Stimulated activated CD8-positive, alpha-beta memory T cell treated with anti-CD3 and anti-CD28 coated beads, Interleukin-15, amount 100 ng/mL, for 48 hours (primary cell): ENCODE measurements at regions not wholly inside any gene's neighbourhood (a gene's known extent, or its start where the extent isn't known, plus 50 kb on each side); places are given as distances from the start of the nearest gene placed in this dataset.

ENCODE experiments used
- DNase-seq, 2 donors: peaks; one replicate each; pipeline ENCODE4 v3.0.0-alpha.2; 2020; ENCODE audit warnings: low read depth in 2 of 2

DNA sequence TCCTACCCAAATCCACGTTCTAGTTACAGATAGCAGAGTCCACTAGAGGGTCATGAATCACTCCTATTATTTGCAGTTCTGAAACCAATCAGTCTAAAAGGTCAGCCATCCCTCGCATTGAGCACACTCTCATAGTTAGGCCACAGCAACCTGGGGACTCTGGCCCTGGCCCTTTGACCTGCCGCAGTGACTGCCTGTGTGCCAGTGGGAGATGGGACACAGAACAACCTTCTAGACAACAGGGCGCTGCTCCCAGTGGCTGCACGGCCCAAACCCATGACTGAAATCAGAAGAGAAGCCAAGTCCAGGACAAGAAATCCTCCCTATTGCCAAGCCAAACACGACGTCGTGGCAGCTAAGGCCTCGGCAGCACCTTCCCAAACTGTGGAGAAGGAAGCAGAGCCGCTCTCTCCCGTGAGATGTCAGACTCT, 158.5 kb downstream of the HERPUD2 start:
- DNase-seq = no peak

GRCh38 chr7:35533902-35534301, 161.0 kb downstream of the HERPUD2 start:
- DNase-seq = no peak

DNA sequence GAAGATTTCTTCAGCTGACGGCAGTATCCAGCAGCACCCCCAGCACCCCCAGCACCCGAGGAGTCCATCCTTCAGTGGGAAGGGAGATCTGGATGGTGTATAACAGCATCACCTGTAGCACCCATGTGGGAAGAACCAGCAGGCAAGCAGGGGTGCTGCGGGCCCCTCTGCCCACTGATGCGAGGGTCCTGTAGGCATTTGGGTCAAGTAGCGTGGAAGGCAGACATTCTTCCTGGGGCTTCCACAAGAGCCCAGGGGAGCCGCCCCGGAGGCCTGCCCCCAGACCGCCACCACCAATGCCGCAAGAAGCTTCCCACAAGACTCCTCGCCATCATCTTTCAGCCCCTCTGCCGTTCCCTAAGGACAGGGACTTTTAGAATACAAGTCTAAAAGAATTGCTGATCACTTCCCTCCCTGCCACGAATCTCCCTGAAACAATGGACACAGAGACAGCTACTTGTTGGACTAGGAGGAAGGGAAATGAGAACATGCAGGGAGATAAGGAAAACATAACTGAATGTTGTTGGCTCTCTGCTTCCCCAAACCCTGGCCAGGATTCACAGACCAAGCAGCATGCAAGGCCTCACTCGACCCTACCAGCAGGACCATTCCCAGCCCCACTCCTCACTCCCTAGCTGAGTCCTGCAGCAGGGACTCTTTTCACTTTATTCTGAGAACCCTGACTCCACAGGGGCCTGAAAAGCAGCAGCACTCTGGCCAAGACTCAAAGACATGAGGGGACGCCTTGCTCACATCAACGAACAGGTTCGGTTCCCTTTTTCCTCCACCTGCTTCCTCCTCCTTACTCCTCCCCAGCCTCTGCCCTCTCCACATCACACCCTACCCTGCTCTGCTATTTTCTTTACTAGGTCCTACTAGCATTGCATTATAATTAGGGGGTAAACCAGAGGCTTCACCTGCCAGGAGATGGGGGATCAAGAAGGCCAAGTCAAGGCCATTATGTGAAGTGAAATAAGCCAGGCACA, 164.5 kb downstream of the HERPUD2 start:
- no peak for DNase-seq

DNA sequence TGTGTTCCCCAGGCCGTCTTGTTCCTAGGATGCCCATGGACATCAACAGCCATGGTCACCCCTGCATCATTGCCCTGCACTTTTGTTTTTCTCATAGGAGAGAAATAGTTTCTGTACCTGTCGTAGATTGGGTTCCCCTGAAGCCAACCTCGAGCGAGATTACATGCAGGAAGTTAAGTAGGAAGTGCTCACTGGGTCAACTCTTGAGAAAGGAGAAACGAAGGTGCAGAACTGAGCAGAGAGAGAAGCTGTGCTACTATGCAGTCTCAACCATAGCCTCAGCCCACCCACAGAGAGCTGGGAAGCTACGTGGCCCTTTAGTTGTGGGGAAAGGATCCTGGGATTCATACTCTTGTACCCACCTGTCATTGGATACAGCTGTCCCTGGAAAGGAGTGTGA, 165.2 kb downstream of the HERPUD2 start:
- DNase-seq = no peak

DNA sequence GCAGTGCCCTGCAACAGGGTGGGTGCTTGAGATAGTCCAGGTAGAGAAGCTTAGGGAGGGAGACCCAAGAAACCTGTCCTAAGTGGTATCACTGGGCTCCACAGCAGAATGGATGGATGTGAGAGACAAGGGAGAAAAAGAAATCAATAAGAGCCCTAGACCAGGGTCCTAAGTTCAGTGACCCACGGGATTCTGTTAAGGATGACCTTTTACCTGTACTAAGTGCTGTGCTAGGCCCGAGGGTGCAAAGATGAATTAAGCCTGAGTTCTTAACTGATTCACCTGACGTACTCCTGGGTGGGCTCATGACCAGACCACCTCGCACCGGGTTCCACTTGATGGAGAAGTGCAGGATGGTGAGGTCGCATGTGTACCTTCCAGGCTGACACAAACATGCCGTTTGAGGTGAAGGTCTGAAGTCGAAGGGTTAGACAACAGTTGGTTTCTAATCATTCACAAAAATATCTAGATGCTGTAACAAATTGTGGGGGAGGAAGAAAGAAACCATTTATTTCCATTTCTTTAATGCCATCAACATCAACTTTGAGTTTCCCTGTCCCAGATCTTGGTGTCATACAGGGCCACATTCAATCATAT, 166.5 kb downstream of the HERPUD2 start:
- DNase-seq = no peak

GRCh38 chr7:35526645-35527044, 168.3 kb downstream of the HERPUD2 start:
- no peak for DNase-seq

DNA sequence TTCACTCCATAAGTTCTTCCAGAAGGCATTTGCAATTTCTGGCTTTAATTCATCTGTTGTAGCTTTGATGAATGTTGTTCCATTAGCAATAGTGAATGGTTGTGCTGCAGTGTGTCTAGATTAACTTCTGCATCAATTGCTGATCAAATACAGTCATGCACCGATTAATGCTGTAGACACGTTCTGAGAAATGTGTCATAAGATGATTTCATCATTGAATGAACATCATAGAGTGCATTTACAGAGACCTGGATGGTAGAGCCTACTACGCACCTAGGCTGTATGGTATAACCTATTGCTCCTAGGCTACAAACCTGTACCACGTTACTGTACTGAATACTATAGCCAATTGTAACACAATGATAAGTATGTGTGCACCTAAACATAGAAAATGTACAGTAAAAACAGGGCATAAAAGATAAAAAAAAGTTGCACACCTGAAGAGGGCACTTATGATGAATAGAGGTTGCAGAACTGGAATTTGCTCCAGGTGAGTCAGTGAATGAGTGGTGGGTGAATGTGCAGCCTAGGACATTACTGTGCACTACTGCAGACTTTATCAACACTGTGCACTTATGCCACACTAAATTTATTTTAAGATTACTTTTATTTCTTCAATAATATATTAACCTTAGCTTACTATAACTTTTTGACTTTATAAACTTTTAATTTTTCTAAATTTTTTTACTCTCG, 170.7 kb downstream of the HERPUD2 start:
- DNase-seq = no peak

- no peak for DNase-seq
Observed at GRCh38 chr7:35523292-35523691, 171.6 kb downstream of the HERPUD2 start.

- no peak for DNase-seq
Observed at GRCh38 chr7:35522697-35523096, 172.2 kb downstream of the HERPUD2 start.

DNA sequence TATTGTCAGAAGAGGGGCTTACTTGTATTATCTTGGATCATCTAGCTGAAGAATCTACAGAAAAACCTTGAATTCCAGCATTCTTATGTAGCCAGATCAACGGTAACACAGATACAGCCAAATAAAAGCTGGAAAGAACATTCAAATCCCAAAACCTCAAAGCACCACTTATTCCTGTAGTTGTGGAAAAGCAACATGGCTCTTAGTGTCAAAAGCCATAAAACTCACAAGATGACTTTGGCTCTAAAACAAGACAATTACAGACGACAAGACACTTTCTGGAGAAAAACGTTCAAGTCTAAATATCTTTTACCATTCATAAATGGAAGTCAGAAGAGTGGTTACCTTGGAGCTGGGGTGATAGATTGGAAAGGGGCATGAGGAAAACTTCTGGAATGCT, 173.0 kb downstream of the HERPUD2 start:
- no peak for DNase-seq

DNA sequence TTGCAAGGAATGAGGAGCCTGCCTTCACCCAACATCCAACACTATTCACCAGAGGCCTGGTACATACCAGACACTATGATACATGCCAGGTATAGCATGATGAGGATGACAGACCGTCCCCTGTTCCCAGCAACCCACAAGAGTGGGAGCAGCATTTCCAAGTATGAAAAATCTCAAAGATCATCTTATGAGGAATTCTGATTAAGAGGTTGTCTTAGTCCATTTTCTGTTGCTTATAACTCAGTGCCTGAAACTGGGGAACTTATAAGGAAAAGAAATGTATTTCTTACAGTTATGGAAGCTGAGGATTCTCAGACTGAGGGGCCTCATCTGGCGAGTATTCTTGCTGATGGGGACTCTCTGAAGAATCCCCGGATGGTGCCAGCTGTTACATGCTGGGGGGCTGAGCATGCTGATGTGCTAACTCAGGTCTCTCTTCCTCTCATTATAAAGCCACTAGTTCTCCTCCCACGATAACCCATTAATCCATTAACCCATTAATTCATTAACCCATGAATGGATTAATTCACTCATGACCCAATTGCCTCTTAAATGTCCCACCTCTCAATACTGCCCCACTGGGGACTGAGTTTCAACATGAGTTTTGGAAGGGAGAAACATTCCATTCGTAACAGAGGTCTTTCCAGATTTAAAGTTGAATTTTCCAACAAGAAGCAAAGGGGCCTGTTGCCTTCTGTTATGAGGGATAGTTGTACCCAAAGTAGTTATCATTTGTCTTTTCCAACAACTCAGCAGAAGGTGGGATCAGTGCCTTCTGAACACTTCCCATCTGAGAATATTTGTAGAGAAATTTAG, 173.9 kb downstream of the HERPUD2 start:
- no peak for DNase-seq

DNA sequence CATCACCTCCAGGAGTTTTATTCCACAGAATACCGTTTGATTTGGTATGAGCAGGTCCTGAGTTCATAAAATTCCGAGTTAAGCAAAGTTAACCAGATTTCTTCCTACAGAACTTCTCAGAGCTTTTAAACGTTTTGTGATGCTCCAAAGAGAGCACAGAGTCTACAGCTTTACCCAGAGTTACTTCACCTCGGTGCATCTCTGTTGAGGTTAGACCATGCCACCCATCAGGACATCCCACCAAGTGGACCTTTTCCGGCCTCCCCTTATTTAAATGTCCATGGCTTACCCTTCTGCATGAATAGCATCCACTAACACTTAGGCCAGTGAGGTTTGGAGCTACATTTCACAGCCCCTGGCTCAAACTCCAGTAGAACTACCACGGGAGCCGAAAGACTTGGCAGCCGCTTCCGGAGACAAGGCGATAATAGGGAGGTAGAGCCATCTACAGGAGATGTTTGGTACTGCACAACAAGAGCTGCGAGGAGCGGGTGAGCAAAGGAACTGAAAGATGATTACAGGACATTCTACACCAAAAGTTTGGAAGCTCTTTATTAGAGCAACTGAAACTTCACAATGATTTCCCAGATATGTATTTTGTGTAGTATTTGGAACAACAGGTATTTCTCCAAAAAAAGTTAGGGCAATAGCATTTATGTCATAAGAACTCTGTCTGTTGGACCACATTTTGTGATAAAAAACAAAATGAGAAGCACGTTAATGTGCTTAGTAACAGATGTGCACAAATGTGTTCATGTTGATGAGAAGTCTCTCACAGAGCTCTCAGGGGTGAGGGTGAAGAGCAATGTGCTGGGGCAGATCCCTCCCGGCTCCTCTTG, 174.7 kb downstream of the HERPUD2 start:
- peak; percentile 17 for DNase-seq

DNA sequence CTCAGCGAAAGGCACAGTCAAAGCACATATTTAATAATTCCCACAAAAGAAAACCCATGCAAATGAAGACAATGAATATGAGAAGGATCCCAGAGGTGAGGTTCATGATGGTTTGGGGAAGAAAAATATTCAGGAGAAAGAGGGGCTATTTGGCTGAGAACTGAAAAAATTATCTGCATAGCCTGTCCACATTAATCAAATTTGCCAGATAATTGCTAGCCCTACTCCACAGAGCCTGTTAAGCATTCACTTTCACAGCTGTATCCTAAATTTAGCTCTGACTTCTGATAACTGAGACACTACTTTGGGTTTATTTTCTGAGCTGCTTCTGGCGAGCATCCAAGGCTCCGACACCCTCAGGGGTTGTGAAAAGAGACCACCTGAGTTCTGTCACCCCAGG, 176.2 kb downstream of the HERPUD2 start:
- DNase-seq = no peak

GRCh38 chr7:35516498-35516897, 178.4 kb downstream of the HERPUD2 start:
- no peak for DNase-seq

GRCh38 chr7:35513828-35514227, 181.1 kb downstream of the HERPUD2 start:
- no peak for DNase-seq

- DNase-seq = no peak
Observed at GRCh38 chr7:35513195-35513594, 181.7 kb downstream of the HERPUD2 start.

DNA sequence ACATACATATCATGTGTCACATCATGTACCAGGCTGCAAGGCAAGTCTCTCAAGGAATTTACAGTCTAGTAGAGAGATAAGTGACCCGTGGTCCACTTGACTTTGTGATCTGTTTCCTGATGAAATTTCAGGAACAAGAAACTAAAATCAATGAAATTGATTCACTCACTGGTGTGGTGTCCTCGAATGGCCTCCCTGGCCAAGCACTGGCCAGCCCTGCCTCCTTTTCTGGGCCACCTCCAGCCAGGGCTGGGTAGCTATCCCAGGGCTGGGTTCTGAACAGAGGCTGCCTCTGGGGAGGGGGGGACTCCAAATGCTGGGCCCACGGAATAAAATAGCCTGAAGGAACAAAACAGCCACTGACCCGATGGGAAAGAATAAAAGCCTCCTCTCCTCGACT, 182.2 kb downstream of the HERPUD2 start:
- no peak for DNase-seq

DNA sequence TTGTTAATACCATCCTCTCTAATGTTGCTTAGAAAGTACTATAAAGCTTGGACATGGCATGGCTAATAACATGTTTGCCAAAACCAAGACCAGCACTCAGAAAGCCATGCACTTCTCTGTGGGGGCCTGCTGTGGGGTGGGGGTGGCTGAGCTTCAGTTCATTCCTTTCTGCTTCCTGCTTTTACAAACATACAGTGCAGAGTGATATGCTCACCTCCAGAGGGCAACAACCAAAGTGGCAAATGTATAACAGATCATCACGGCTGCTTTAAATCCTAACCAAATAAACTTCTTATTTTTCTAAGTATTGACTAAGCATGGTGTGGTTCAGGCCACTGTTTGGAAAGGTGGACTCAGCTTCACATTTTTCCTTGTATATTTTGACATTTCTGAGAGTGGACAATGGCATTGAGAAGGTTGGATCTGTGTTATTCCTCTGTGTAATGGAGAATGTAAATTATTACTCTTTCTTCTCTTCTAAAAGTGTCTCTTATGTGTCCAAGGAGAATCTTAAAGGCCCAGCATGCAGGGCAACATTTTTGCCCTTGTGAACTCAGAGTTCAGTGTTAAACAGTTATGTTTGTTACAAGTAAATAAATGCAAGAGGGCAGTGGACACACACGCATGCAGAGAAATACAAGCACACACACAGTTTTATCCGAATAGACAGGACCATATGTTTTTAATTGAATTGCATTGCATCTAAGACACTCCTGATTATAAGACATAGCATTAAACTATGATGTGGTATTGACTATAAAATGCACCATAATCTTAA, 186.1 kb downstream of the HERPUD2 start:
- no peak for DNase-seq

DNA sequence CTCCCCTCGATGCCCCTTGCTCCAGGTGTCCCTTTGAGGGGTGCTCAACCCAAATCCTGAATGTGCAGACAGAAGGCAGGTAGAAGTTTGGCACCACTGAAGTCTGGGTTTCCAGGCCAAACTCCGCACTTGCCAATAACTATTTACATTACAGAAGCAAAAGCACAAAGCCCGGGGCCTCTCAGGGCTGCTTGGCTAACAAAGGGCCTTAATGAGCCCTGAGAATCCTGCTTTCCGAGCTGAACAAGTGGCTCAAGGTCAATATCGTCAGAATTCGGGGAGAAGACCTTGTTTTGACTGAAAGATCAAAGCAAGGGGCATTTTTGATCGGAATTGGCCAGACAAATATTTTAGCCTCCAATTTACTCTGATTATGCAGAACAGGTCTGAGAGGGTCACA, 189.9 kb downstream of the HERPUD2 start:
- DNase-seq = no peak

DNA sequence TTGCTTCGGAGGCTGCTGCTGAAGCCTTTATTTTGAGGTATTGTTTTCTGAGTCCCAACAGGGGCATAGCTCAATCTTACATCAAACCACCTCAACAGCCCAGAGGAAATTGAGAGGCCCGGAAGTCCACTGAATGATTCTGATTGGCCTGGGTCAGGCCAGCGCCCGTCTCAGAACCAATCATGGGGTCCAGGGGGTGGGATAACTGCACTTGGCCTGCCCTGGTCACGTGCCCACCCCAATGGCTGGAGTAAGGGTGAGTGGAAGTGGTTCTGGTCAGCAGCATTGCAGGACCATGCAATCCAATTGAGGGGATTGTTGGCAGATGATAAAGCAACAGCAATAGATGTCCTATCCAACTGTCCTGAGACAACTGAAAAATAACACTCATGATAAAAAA, 190.6 kb downstream of the HERPUD2 start:
- no peak for DNase-seq
